ENCODE measurements at regions not wholly inside any gene's neighbourhood (a gene's known extent, or its start where the extent isn't known, plus 50 kb on each side); places are given as distances from the start of the nearest gene placed in this dataset.

- Mint-ChIP-seq H3K9me3 (peaks cover 19% of the 10 kb centered on the region), H3K27ac (no peak overlapping the region), H3K4me1 (no peaks in the 10 kb centered on the region), H3K36me3 (no peaks in the 10 kb centered on the region), H3K4me3 (no peak overlapping the region), H3K27me3 (no peaks in the 10 kb centered on the region)
These were observed 926.6 kb downstream of the EPHA3 start for GRCh38 chr3:90034038-90034437.

GRCh38 chr3:90035643-90036042 is 928.2 kb downstream of the EPHA3 start:
- no peak overlapping the region for H3K4me3 Mint-ChIP-seq
- no peaks in the 10 kb centered on the region for H3K36me3 Mint-ChIP-seq
- H3K27ac Mint-ChIP-seq, result no peak overlapping the region
- H3K4me1 Mint-ChIP-seq, result no peaks in the 10 kb centered on the region
- H3K9me3 Mint-ChIP-seq, result peaks cover 19% of the 10 kb centered on the region
- no peaks in the 10 kb centered on the region for H3K27me3 Mint-ChIP-seq

- no peaks in the 10 kb centered on the region for H3K4me1 Mint-ChIP-seq
- H3K27me3 Mint-ChIP-seq, result no peaks in the 10 kb centered on the region
- H3K4me3 Mint-ChIP-seq, result no peak overlapping the region
- H3K27ac Mint-ChIP-seq, result no peak overlapping the region
- no peaks in the 10 kb centered on the region for H3K36me3 Mint-ChIP-seq
- H3K9me3 Mint-ChIP-seq, result peaks cover 15% of the 10 kb centered on the region
These were observed 929.6 kb downstream of the EPHA3 start for GRCh38 chr3:90036939-90037469.

GRCh38 chr3:90039994-90040393 is 932.6 kb downstream of the EPHA3 start:
- Mint-ChIP-seq H3K27me3 (no peaks in the 10 kb centered on the region), H3K9me3 (peaks cover 18% of the 10 kb centered on the region), H3K36me3 (no peaks in the 10 kb centered on the region), H3K4me3 (no peak overlapping the region), H3K27ac (no peak overlapping the region), H3K4me1 (no peaks in the 10 kb centered on the region)

GRCh38 chr3:90040554-90040953 is 933.1 kb downstream of the EPHA3 start:
- H3K36me3 Mint-ChIP-seq, result no peaks in the 10 kb centered on the region
- no peaks in the 10 kb centered on the region for H3K4me1 Mint-ChIP-seq
- no peaks in the 10 kb centered on the region for H3K27me3 Mint-ChIP-seq
- H3K27ac Mint-ChIP-seq, result no peak overlapping the region
- H3K4me3 Mint-ChIP-seq, result no peak overlapping the region
- H3K9me3 Mint-ChIP-seq, result peaks cover 16% of the 10 kb centered on the region

GRCh38 chr3:90041995-90042394 is 934.6 kb downstream of the EPHA3 start:
- Mint-ChIP-seq H3K4me1 (no peaks in the 10 kb centered on the region), H3K27me3 (no peaks in the 10 kb centered on the region), H3K9me3 (peaks cover 13% of the 10 kb centered on the region), H3K27ac (no peak overlapping the region), H3K4me3 (no peak overlapping the region), H3K36me3 (no peaks in the 10 kb centered on the region)

- H3K27ac Mint-ChIP-seq, result no peak overlapping the region
- H3K4me3 Mint-ChIP-seq, result no peak overlapping the region
- no peaks in the 10 kb centered on the region for H3K36me3 Mint-ChIP-seq
- no peaks in the 10 kb centered on the region for H3K4me1 Mint-ChIP-seq
- peaks cover 13% of the 10 kb centered on the region for H3K9me3 Mint-ChIP-seq
- no peaks in the 10 kb centered on the region for H3K27me3 Mint-ChIP-seq
These were observed 935.9 kb downstream of the EPHA3 start for GRCh38 chr3:90043287-90043686.

GRCh38 chr3:90044084-90044816 is 936.8 kb downstream of the EPHA3 start:
- Mint-ChIP-seq H3K36me3 (no peaks in the 10 kb centered on the region), H3K9me3 (peaks cover 14% of the 10 kb centered on the region), H3K4me1 (no peaks in the 10 kb centered on the region), H3K27ac (no peak overlapping the region), H3K27me3 (no peaks in the 10 kb centered on the region), H3K4me3 (no peak overlapping the region)

GRCh38 chr3:90052425-90052950 is 945.1 kb downstream of the EPHA3 start:
- H3K4me1 Mint-ChIP-seq, result no peaks in the 10 kb centered on the region
- H3K9me3 Mint-ChIP-seq, result peaks cover 12% of the 10 kb centered on the region
- no peaks in the 10 kb centered on the region for H3K36me3 Mint-ChIP-seq
- H3K4me3 Mint-ChIP-seq, result no peak overlapping the region
- no peaks in the 10 kb centered on the region for H3K27me3 Mint-ChIP-seq
- H3K27ac Mint-ChIP-seq, result no peak overlapping the region

- peaks cover 6% of the 10 kb centered on the region for H3K9me3 Mint-ChIP-seq
- H3K27me3 Mint-ChIP-seq, result no peaks in the 10 kb centered on the region
- no peaks in the 10 kb centered on the region for H3K36me3 Mint-ChIP-seq
- H3K27ac Mint-ChIP-seq, result no peak overlapping the region
- H3K4me3 Mint-ChIP-seq, result no peak overlapping the region
- no peaks in the 10 kb centered on the region for H3K4me1 Mint-ChIP-seq
These were observed 946.9 kb downstream of the EPHA3 start for GRCh38 chr3:90054311-90054710.

- no peak overlapping the region for H3K4me3 Mint-ChIP-seq
These were observed 948.2 kb downstream of the EPHA3 start for GRCh38 chr3:90055666-90056065.

GRCh38 chr3:90056281-90057032 is 949.0 kb downstream of the EPHA3 start:
- peaks cover 6% of the 10 kb centered on the region for H3K9me3 Mint-ChIP-seq
- H3K27ac Mint-ChIP-seq, result no peak overlapping the region
- no peaks in the 10 kb centered on the region for H3K4me1 Mint-ChIP-seq
- no peaks in the 10 kb centered on the region for H3K27me3 Mint-ChIP-seq
- no peak overlapping the region for H3K4me3 Mint-ChIP-seq
- no peaks in the 10 kb centered on the region for H3K36me3 Mint-ChIP-seq

More at GRCh38 chr3:90055666-90056065, 948.2 kb downstream of the EPHA3 start:
- Mint-ChIP-seq H3K4me1 (no peaks in the 10 kb centered on the region), H3K36me3 (no peaks in the 10 kb centered on the region), H3K27ac (no peak overlapping the region), H3K9me3 (peaks cover 6% of the 10 kb centered on the region), H3K27me3 (no peaks in the 10 kb centered on the region)

GRCh38 chr3:90062016-90062415 is 954.6 kb downstream of the EPHA3 start:
- Mint-ChIP-seq H3K4me3 (no peak overlapping the region), H3K27ac (no peak overlapping the region), H3K36me3 (no peaks in the 10 kb centered on the region), H3K27me3 (no peaks in the 10 kb centered on the region), H3K9me3 (no peaks in the 10 kb centered on the region), H3K4me1 (no peaks in the 10 kb centered on the region)

- H3K36me3 Mint-ChIP-seq, result no peaks in the 10 kb centered on the region
- no peaks in the 10 kb centered on the region for H3K4me1 Mint-ChIP-seq
- H3K27me3 Mint-ChIP-seq, result no peaks in the 10 kb centered on the region
- no peak overlapping the region for H3K27ac Mint-ChIP-seq
- no peak overlapping the region for H3K4me3 Mint-ChIP-seq
- no peaks in the 10 kb centered on the region for H3K9me3 Mint-ChIP-seq
These were observed 955.3 kb downstream of the EPHA3 start for GRCh38 chr3:90062631-90063200.

GRCh38 chr3:90068783-90069182 is 961.4 kb downstream of the EPHA3 start:
- no peak overlapping the region for H3K4me3 Mint-ChIP-seq
- no peak overlapping the region for H3K27ac Mint-ChIP-seq
- no peaks in the 10 kb centered on the region for H3K36me3 Mint-ChIP-seq
- H3K9me3 Mint-ChIP-seq, result no peaks in the 10 kb centered on the region
- no peaks in the 10 kb centered on the region for H3K4me1 Mint-ChIP-seq
- H3K27me3 Mint-ChIP-seq, result no peaks in the 10 kb centered on the region

GRCh38 chr3:90069748-90070147 is 962.3 kb downstream of the EPHA3 start:
- Mint-ChIP-seq H3K36me3 (no peaks in the 10 kb centered on the region), H3K27me3 (no peaks in the 10 kb centered on the region), H3K27ac (no peak overlapping the region), H3K4me3 (no peak overlapping the region), H3K9me3 (no peaks in the 10 kb centered on the region), H3K4me1 (no peaks in the 10 kb centered on the region)
